Prostate gland (tissue), 2 donors: ENCODE measurements at regions not wholly inside any gene's neighbourhood (a gene's known extent, or its start where the extent isn't known, plus 50 kb on each side); places are given as distances from the start of the nearest gene placed in this dataset.

ENCODE experiments used
- POLR2A ChIP-seq: fragments of 450-650 bp; IDR thresholded peaks from one replicate; pipeline ENCODE4 v1.6.1; 2016; ENCODE audit warnings: antibody characterized with exemption, mild to moderate bottlenecking
- TF ChIP-seq, protein P1 (sequence below), 4 experiments: fragments of 200-600 bp in 2 of 4; fragments of 450-650 bp in 2 of 4; sonication (generic) in 2 of 4; IDR thresholded peaks; 1 replicate in 3 of 4; 2 replicates in 1 of 4; pipeline ENCODE4 v1.5.1; 2016 to 2019; ENCODE audit warnings: antibody characterized with exemption in 4 of 4, mild to moderate bottlenecking in 2 of 4, moderate library complexity in 2 of 4

DNA sequence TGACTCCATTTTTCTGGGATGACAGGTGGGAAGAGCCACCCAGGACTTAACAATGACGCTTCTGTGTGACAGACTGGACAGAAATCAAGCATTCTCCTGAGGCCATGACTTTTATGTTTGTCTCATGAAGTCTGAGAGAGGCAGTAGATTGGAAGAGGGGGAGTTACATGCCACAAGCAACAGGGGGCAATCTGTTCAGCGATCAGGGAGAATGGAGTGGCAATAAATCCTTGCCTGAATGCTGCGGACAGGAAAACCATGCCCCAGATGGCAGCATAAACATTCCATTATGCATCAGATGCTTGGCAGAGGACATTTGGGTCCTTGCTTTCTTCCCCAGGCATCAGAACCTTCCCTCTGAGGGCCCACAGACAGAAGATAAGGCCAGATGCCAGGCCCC is 312.4 kb upstream of the DIPK2B start:
- TF ChIP-seq, protein P1, sequence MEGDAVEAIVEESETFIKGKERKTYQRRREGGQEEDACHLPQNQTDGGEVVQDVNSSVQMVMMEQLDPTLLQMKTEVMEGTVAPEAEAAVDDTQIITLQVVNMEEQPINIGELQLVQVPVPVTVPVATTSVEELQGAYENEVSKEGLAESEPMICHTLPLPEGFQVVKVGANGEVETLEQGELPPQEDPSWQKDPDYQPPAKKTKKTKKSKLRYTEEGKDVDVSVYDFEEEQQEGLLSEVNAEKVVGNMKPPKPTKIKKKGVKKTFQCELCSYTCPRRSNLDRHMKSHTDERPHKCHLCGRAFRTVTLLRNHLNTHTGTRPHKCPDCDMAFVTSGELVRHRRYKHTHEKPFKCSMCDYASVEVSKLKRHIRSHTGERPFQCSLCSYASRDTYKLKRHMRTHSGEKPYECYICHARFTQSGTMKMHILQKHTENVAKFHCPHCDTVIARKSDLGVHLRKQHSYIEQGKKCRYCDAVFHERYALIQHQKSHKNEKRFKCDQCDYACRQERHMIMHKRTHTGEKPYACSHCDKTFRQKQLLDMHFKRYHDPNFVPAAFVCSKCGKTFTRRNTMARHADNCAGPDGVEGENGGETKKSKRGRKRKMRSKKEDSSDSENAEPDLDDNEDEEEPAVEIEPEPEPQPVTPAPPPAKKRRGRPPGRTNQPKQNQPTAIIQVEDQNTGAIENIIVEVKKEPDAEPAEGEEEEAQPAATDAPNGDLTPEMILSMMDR (IDR thresholded peaks at IDR 0.05), result no peak
- TF ChIP-seq POLR2A, result no peak
